GM12872 (cell line): ENCODE measurements at regions not wholly inside any gene's neighbourhood (a gene's known extent, or its start where the extent isn't known, plus 50 kb on each side); places are given as distances from the start of the nearest gene placed in this dataset.

ENCODE experiments used
- TF ChIP-seq, protein P1 (sequence below): IDR thresholded peaks from 3 replicates; pipeline ENCODE4 v1.5.1; 2011; ENCODE audit warnings: low read depth, mild to moderate bottlenecking, low read length, moderate library complexity; ENCODE audit not compliant: insufficient read depth

DNA sequence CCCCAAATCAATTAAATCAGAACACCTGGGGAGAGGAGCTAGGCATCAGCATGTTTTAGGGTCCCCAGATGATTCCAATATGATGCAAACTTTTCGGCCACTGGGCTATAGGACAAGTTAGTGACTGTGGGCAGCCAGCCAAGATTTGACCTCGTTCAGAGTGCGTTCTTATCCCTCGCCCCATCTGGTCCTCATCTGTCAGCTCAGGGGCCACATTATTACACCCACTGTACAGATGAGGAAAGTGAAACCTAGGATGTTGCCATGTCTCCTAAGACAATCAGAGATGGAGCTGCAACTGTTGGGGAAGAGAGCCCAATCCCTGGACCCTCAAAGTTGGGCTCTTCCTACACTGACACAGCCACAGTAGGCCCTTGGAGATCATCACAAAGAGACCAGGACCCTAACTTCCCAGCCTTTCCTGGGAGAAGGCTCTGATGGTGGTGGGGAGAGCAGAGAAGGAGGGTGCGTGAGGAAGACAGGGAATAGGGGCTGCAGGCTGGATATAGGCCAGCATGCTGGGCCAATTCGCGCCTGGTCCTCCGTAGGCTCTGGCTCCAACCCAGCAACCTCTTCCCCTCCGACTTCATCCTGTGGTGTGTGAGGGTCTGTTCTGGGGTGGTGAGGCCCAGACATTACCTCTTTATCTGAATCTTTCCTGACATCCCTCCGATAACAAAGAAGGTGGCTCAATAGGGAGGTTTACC, 109.4 kb upstream of the ZMIZ1 start:
- TF ChIP-seq, protein P1, sequence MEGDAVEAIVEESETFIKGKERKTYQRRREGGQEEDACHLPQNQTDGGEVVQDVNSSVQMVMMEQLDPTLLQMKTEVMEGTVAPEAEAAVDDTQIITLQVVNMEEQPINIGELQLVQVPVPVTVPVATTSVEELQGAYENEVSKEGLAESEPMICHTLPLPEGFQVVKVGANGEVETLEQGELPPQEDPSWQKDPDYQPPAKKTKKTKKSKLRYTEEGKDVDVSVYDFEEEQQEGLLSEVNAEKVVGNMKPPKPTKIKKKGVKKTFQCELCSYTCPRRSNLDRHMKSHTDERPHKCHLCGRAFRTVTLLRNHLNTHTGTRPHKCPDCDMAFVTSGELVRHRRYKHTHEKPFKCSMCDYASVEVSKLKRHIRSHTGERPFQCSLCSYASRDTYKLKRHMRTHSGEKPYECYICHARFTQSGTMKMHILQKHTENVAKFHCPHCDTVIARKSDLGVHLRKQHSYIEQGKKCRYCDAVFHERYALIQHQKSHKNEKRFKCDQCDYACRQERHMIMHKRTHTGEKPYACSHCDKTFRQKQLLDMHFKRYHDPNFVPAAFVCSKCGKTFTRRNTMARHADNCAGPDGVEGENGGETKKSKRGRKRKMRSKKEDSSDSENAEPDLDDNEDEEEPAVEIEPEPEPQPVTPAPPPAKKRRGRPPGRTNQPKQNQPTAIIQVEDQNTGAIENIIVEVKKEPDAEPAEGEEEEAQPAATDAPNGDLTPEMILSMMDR = no peak

- TF ChIP-seq, protein P1 = no peak
Measured at GRCh38 chr10:78959924-78960285, 108.9 kb upstream of the ZMIZ1 start.

DNA sequence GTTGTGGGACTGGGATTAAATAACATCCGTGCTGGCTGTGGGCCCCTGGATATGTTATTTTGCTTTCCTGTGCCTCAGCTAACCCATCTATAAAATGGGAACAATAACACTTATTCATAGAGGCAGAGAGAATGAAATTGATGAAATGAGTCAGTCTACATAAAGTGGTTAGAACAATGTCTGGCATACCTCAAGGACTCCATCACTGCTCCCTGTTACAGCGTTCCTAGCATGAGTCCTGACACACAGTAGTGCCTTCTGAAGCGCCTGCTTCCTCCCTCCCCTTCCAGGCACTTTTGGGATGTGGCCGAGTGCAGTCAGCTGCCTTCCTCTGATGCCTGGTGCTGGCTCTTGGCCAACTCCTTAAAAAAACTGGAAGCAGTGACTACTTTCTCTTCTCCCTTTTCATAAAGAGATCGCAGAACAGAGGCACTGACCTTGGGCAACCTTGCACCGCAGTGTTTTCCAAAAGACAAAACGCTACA, 108.4 kb upstream of the ZMIZ1 start:
- TF ChIP-seq, protein P1 = no peak

DNA sequence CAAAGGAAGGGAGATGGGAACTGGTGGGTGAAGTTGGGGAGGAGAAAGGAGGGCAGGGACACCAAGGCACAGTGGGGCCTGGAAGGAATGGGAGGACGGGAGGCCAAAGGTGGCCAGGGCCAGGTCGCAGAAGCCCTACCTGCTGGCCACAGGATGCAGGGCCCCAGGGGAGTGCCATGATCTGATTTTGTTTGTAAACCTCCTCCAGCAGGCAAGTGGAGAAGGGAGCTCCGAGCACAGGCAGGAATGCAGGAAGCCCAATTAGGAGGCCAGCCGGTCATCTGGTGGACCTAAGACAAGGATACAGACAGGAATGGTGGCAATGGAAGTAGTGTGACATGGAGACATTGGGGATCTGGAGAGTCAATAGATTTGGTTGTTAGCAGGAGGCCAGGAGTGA, 107.0 kb upstream of the ZMIZ1 start:
- TF ChIP-seq, protein P1 = no peak

GRCh38 chr10:78963074-78964034, 105.4 kb upstream of the ZMIZ1 start:
- TF ChIP-seq, protein P1 = no peak

GRCh38 chr10:78964274-78964951, 104.4 kb upstream of the ZMIZ1 start:
- TF ChIP-seq, protein P1 = no peak
